DOHH2 (cell line): ENCODE measurements at regions not wholly inside any gene's neighbourhood (a gene's known extent, or its start where the extent isn't known, plus 50 kb on each side); places are given as distances from the start of the nearest gene placed in this dataset.

ENCODE experiments used
- CTCF ChIP-seq: fragments of 200-600 bp; sonication (generic); IDR thresholded peaks from one replicate; pipeline ENCODE4 v1.5.1; 2014; ENCODE audit warnings: antibody characterized with exemption, mild to moderate bottlenecking, low read depth, low read length; ENCODE audit not compliant: poor library complexity, severe bottlenecking
- EZH2phosphoT487 ChIP-seq: fragments of 200-600 bp; sonication (generic); IDR thresholded peaks from 2 replicates; pipeline ENCODE4 v1.6.1; 2017; ENCODE audit warnings: borderline replicate concordance, mild to moderate bottlenecking, antibody characterized with exemption, low read length, moderate library complexity, mixed read lengths

DNA sequence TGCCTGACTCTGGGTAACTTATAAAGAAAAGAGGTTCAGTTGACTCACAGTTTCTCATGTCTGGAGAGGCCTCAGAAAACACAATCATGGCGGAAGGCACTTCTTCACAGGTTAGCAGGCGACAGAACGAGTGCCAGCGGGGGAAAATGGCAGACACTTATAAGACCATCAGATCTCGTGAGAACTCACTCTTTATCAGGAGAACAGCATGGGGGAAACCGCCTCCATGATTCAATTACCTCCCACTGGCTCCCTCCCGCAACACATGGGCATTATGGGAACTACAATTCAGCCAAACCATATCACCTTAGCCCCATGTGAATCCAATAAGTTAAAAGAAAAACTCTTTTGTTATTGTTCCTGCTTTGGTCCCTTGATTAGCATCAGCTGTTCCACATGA is 725.2 kb downstream of the LRRIQ3 start:
- TF ChIP-seq CTCF (no peak), EZH2phosphoT487 (no peak)
